ENCODE measurements at regions not wholly inside any gene's neighbourhood (a gene's known extent, or its start where the extent isn't known, plus 50 kb on each side); places are given as distances from the start of the nearest gene placed in this dataset.

DNA sequence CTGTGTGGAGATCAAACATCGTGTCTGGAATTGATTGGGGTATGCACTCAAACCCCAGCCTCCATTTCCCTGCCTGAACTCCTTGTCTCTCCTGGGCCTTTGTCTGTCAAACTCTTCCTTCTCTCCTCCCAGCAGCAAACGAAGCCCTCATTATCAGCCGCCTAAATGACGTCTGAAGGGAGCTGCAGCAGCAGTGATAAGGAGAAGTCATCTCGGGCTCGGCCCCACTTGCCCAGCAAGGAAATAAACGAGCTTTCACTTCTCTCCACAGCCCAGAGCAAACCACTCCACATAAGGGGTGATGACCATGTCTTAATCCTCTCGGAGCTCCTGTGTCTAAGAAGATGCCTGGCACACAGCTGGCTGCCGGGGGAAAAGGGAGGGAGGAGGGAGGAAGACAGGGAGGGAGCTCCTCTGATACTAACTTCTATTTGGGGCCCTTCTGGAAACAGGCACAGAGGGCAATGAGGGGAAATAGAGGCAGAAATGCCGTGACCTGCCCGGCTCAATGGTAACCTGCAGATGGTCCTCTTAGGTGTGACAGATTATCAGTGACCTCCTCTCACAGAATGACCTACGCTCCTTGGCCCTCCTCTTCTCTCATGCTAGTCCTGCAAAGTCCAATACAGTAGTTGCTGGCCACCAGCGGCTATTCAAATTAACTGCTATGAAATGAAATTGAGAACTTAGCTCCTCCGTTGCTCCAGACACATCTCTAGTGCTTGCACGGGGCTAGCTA lies 100.4 kb downstream of the PXDC1 start:
- H3K4me1 ChIP-seq (ENCODE audit: insufficient read depth): no peaks in the 10 kb centered on the region
- H3K36me3 ChIP-seq (ENCODE audit: insufficient read depth): no peaks in the 10 kb centered on the region
- H4K20me1 ChIP-seq (replicated peaks; ENCODE audit: insufficient read depth): no peaks in the 10 kb centered on the region
- H3K27ac ChIP-seq (ENCODE audit: low read depth): no peak overlapping the region
- no peaks in the 10 kb centered on the region; the same call in 2 of the 3 replicates for H3K9me3 Mint-ChIP-seq
- DNase-seq (ENCODE audit: low spot score): no peak
- no peaks in the 10 kb centered on the region for H3F3A ChIP-seq (replicated peaks; ENCODE audit: low read depth)
- no peaks in the 10 kb centered on the region for H3K36me3 Mint-ChIP-seq (ENCODE audit: low read depth)
- H3K4me3 ChIP-seq: no peak overlapping the region
- H3K27me3 Mint-ChIP-seq (ENCODE audit: insufficient read depth, low read depth, poor library complexity): peaks cover 4% of the 10 kb centered on the region
- ATAC-seq: no peak
- no peak overlapping the region for H3K4me2 ChIP-seq
- no peaks in the 10 kb centered on the region for H3K27me3 ChIP-seq (ENCODE audit: insufficient read depth)
- TF ChIP-seq POLR2AphosphoS5 (IDR thresholded peaks at IDR 0.05; ENCODE audit: low read depth) (no peak), STAT1 (IDR thresholded peaks at IDR 0.05; ENCODE audit: unreplicated experiment) (no peak), NANOG (IDR thresholded peaks at IDR 0.05; ENCODE audit: borderline replicate concordance) (no peak), CREB1 (CRISPR knock-in tag; IDR thresholded peaks at IDR 0.05; ENCODE audit: low read depth) (no peak), JUNB (IDR thresholded peaks at IDR 0.05; ENCODE audit: unreplicated experiment) (no peak), ZNF114 (CRISPR knock-in tag; IDR thresholded peaks at IDR 0.05) (no peak), EZH2 (IDR thresholded peaks at IDR 0.05; ENCODE audit: low read depth, unreplicated experiment) (no peak), ZNF331 (CRISPR knock-in tag; IDR thresholded peaks at IDR 0.05; ENCODE audit: low read depth) (no peak), EZH2phosphoT487 (IDR thresholded peaks at IDR 0.05; ENCODE audit: unreplicated experiment) (no peak)
- TF ChIP-seq, protein P1, sequence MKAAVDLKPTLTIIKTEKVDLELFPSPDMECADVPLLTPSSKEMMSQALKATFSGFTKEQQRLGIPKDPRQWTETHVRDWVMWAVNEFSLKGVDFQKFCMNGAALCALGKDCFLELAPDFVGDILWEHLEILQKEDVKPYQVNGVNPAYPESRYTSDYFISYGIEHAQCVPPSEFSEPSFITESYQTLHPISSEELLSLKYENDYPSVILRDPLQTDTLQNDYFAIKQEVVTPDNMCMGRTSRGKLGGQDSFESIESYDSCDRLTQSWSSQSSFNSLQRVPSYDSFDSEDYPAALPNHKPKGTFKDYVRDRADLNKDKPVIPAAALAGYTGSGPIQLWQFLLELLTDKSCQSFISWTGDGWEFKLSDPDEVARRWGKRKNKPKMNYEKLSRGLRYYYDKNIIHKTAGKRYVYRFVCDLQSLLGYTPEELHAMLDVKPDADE (IDR thresholded peaks at IDR 0.05): no peak
- TF ChIP-seq, protein P2, sequence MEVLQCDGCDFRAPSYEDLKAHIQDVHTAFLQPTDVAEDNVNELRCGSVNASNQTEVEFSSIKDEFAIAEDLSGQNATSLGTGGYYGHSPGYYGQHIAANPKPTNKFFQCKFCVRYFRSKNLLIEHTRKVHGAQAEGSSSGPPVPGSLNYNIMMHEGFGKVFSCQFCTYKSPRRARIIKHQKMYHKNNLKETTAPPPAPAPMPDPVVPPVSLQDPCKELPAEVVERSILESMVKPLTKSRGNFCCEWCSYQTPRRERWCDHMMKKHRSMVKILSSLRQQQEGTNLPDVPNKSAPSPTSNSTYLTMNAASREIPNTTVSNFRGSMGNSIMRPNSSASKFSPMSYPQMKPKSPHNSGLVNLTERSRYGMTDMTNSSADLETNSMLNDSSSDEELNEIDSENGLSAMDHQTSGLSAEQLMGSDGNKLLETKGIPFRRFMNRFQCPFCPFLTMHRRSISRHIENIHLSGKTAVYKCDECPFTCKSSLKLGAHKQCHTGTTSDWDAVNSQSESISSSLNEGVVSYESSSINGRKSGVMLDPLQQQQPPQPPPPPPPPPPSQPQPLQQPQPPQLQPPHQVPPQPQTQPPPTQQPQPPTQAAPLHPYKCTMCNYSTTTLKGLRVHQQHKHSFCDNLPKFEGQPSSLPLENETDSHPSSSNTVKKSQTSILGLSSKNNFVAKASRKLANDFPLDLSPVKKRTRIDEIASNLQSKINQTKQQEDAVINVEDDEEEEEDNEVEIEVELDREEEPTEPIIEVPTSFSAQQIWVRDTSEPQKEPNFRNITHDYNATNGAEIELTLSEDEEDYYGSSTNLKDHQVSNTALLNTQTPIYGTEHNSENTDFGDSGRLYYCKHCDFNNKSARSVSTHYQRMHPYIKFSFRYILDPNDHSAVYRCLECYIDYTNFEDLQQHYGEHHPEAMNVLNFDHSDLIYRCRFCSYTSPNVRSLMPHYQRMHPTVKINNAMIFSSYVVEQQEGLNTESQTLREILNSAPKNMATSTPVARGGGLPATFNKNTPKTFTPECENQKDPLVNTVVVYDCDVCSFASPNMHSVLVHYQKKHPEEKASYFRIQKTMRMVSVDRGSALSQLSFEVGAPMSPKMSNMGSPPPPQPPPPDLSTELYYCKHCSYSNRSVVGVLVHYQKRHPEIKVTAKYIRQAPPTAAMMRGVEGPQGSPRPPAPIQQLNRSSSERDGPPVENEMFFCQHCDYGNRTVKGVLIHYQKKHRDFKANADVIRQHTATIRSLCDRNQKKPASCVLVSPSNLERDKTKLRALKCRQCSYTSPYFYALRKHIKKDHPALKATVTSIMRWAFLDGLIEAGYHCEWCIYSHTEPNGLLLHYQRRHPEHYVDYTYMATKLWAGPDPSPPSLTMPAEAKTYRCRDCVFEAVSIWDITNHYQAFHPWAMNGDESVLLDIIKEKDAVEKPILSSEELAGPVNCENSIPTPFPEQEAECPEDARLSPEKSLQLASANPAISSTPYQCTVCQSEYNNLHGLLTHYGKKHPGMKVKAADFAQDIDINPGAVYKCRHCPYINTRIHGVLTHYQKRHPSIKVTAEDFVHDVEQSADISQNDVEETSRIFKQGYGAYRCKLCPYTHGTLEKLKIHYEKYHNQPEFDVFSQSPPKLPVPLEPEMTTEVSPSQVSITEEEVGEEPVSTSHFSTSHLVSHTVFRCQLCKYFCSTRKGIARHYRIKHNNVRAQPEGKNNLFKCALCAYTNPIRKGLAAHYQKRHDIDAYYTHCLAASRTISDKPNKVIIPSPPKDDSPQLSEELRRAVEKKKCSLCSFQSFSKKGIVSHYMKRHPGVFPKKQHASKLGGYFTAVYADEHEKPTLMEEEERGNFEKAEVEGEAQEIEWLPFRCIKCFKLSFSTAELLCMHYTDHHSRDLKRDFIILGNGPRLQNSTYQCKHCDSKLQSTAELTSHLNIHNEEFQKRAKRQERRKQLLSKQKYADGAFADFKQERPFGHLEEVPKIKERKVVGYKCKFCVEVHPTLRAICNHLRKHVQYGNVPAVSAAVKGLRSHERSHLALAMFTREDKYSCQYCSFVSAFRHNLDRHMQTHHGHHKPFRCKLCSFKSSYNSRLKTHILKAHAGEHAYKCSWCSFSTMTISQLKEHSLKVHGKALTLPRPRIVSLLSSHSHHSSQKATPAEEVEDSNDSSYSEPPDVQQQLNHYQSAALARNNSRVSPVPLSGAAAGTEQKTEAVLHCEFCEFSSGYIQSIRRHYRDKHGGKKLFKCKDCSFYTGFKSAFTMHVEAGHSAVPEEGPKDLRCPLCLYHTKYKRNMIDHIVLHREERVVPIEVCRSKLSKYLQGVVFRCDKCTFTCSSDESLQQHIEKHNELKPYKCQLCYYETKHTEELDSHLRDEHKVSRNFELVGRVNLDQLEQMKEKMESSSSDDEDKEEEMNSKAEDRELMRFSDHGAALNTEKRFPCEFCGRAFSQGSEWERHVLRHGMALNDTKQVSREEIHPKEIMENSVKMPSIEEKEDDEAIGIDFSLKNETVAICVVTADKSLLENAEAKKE (CRISPR knock-in tag; IDR thresholded peaks at IDR 0.05): no peak
- TF ChIP-seq, protein P3, sequence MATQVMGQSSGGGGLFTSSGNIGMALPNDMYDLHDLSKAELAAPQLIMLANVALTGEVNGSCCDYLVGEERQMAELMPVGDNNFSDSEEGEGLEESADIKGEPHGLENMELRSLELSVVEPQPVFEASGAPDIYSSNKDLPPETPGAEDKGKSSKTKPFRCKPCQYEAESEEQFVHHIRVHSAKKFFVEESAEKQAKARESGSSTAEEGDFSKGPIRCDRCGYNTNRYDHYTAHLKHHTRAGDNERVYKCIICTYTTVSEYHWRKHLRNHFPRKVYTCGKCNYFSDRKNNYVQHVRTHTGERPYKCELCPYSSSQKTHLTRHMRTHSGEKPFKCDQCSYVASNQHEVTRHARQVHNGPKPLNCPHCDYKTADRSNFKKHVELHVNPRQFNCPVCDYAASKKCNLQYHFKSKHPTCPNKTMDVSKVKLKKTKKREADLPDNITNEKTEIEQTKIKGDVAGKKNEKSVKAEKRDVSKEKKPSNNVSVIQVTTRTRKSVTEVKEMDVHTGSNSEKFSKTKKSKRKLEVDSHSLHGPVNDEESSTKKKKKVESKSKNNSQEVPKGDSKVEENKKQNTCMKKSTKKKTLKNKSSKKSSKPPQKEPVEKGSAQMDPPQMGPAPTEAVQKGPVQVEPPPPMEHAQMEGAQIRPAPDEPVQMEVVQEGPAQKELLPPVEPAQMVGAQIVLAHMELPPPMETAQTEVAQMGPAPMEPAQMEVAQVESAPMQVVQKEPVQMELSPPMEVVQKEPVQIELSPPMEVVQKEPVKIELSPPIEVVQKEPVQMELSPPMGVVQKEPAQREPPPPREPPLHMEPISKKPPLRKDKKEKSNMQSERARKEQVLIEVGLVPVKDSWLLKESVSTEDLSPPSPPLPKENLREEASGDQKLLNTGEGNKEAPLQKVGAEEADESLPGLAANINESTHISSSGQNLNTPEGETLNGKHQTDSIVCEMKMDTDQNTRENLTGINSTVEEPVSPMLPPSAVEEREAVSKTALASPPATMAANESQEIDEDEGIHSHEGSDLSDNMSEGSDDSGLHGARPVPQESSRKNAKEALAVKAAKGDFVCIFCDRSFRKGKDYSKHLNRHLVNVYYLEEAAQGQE (IDR thresholded peaks at IDR 0.05; ENCODE audit: unreplicated experiment): no peak
- TF ChIP-seq, protein P4, sequence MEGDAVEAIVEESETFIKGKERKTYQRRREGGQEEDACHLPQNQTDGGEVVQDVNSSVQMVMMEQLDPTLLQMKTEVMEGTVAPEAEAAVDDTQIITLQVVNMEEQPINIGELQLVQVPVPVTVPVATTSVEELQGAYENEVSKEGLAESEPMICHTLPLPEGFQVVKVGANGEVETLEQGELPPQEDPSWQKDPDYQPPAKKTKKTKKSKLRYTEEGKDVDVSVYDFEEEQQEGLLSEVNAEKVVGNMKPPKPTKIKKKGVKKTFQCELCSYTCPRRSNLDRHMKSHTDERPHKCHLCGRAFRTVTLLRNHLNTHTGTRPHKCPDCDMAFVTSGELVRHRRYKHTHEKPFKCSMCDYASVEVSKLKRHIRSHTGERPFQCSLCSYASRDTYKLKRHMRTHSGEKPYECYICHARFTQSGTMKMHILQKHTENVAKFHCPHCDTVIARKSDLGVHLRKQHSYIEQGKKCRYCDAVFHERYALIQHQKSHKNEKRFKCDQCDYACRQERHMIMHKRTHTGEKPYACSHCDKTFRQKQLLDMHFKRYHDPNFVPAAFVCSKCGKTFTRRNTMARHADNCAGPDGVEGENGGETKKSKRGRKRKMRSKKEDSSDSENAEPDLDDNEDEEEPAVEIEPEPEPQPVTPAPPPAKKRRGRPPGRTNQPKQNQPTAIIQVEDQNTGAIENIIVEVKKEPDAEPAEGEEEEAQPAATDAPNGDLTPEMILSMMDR (conservative IDR thresholded peaks at IDR 0.05; ENCODE audit: low read depth in 2 of 2): no peak
- no peaks in the 10 kb centered on the region for H3K4me1 Mint-ChIP-seq
- no peaks in the 10 kb centered on the region for H3K79me2 ChIP-seq (replicated peaks; ENCODE audit: insufficient read depth)
- no peak overlapping the region for H3K27ac Mint-ChIP-seq
- no peak overlapping the region for H3K4me3 Mint-ChIP-seq
- H3K9me2 ChIP-seq (ENCODE audit: insufficient read depth): no peaks in the 10 kb centered on the region
- H2AFZ ChIP-seq: no peak overlapping the region
